KMS-11 (cell line): ENCODE measurements at regions not wholly inside any gene's neighbourhood (a gene's known extent, or its start where the extent isn't known, plus 50 kb on each side); places are given as distances from the start of the nearest gene placed in this dataset.
A peak's percentile ranks its signal among the peaks of the same experiment; 100 is the strongest.

ENCODE experiments used
- H2AFZ ChIP-seq: fragments of 200-600 bp; sonication (generic); 2 replicates; pipeline ENCODE4 v1.6.1; 2016; ENCODE audit warnings: antibody characterized with exemption, mixed run types, low read depth
- H3K27ac ChIP-seq: fragments of 200-600 bp; sonication (generic); 2 replicates; pipeline ENCODE4 v1.6.1; 2016; ENCODE audit warnings: mild to moderate bottlenecking, mixed run types
- H3K27me3 ChIP-seq: fragments of 200-600 bp; sonication (generic); 2 replicates; pipeline ENCODE4 v1.6.1; 2017; ENCODE audit warnings: mild to moderate bottlenecking, low read depth, mixed run types, moderate library complexity; ENCODE audit not compliant: insufficient read depth
- H3K36me3 ChIP-seq: fragments of 200-600 bp; sonication (generic); 2 replicates; pipeline ENCODE4 v1.6.1; 2017; ENCODE audit warnings: mild to moderate bottlenecking, mixed run types; ENCODE audit not compliant: insufficient read depth
- H3K4me1 ChIP-seq: fragments of 200-600 bp; sonication (generic); 2 replicates; pipeline ENCODE4 v1.6.1; 2016; ENCODE audit warnings: mild to moderate bottlenecking, low read depth, mixed run types; ENCODE audit not compliant: poor library complexity, severe bottlenecking
- H3K4me2 ChIP-seq: fragments of 200-600 bp; sonication (generic); 2 replicates; pipeline ENCODE4 v1.7.0; 2016; ENCODE audit warnings: mild to moderate bottlenecking, mixed run types
- H3K4me3 ChIP-seq: fragments of 200-600 bp; sonication (generic); IDR thresholded peaks from 2 replicates; pipeline ENCODE4 v1.6.1; 2017; ENCODE audit warnings: low read depth, low read length, mixed read lengths; ENCODE audit not compliant: insufficient read depth
- H3K79me2 ChIP-seq: fragments of 200-600 bp; sonication (generic); 2 replicates; pipeline ENCODE4 v1.6.1; 2016; ENCODE audit warnings: low read depth, mixed run types; ENCODE audit not compliant: insufficient read depth
- H3K9ac ChIP-seq: fragments of 200-600 bp; sonication (generic); 2 replicates; pipeline ENCODE4 v1.6.1; 2016; ENCODE audit warnings: mild to moderate bottlenecking, mixed run types
- H4K20me1 ChIP-seq: fragments of 200-600 bp; sonication (generic); 2 replicates; pipeline ENCODE4 v1.6.1; 2016; ENCODE audit warnings: mild to moderate bottlenecking, mixed run types; ENCODE audit not compliant: insufficient read depth
- TF ChIP-seq, protein P1 (sequence below): fragments of 200-600 bp; sonication (generic); conservative IDR thresholded peaks from 2 replicates; pipeline ENCODE4 v1.6.1; 2017; ENCODE audit warnings: low read depth, mild to moderate bottlenecking, antibody characterized with exemption, low read length, moderate library complexity, mixed read lengths

DNA sequence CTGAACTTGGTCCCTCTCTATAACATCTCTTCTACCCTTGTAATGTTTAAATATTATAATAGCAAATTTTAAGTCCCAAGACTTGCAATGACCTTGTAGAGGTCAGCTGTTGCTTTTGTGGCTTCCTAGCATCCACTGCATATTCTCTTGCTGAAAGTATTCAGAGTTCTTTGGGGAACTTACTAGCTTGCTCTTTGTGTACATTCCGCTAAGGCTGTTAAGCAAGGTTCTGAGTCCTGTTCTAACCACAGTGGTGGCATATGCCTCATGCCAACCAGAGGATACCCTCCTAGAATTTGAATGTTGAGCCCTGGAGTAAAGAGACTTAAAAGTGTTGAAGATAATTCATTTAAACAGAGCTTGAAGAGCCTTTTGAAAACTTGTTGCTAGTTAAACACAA is 570.9 kb downstream of the TLE1 start:
- peaks cover 13% of the 10 kb centered on the region for H3K4me1 ChIP-seq
- no peak overlapping the region for H3K27ac ChIP-seq
- no peaks in the 10 kb centered on the region for H3K36me3 ChIP-seq
- H4K20me1 ChIP-seq: no peaks in the 10 kb centered on the region
- no peak overlapping the region for H3K4me2 ChIP-seq
- TF ChIP-seq, protein P1, sequence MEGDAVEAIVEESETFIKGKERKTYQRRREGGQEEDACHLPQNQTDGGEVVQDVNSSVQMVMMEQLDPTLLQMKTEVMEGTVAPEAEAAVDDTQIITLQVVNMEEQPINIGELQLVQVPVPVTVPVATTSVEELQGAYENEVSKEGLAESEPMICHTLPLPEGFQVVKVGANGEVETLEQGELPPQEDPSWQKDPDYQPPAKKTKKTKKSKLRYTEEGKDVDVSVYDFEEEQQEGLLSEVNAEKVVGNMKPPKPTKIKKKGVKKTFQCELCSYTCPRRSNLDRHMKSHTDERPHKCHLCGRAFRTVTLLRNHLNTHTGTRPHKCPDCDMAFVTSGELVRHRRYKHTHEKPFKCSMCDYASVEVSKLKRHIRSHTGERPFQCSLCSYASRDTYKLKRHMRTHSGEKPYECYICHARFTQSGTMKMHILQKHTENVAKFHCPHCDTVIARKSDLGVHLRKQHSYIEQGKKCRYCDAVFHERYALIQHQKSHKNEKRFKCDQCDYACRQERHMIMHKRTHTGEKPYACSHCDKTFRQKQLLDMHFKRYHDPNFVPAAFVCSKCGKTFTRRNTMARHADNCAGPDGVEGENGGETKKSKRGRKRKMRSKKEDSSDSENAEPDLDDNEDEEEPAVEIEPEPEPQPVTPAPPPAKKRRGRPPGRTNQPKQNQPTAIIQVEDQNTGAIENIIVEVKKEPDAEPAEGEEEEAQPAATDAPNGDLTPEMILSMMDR: no peak
- H3K9ac ChIP-seq: no peak overlapping the region
- H3K4me3 ChIP-seq: no peak overlapping the region
- H3K27me3 ChIP-seq: no peaks in the 10 kb centered on the region
- H3K79me2 ChIP-seq: no peaks in the 10 kb centered on the region
- H2AFZ ChIP-seq: no peak overlapping the region

DNA sequence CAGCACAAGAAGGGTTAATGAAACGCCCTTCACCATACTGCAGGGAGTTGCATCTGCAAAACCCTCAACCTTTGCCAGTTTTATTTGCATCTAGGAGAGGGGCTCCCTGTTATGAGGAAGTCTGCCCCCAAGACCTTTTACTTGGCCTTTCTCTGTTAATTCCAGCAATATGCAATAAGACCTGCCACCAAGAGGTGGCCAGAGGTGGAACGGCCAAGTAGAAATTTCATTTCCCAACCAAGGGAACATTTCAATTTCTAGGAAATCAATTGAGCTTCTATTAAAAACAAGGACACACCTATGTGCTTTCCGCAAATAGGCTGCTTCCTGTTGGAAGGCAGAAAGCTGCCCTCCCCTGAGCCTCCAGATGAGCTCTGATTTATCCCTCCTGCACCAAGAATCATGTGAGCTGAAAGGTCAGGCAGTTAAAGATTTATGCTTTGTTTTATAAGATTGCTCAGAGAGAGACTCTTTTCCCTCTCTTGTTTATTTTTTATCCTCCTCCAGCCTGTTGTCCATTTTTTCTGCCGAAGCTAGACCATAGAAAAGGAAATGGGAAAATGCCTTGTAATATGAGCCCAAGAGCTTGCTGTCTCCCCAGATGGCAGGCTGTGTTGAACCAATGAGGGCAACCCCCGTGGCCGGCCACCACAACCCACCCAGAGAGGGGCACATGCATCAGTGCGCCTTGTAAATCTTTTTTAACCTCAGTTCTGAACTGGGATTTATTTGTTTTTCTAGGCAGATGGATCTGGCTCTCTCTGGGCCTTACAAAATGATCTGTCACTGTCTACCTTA is 572.8 kb downstream of the TLE1 start:
- H3K4me2 ChIP-seq: no peak overlapping the region
- peaks cover 24% of the 10 kb centered on the region for H3K4me1 ChIP-seq
- H2AFZ ChIP-seq: no peak overlapping the region

DNA sequence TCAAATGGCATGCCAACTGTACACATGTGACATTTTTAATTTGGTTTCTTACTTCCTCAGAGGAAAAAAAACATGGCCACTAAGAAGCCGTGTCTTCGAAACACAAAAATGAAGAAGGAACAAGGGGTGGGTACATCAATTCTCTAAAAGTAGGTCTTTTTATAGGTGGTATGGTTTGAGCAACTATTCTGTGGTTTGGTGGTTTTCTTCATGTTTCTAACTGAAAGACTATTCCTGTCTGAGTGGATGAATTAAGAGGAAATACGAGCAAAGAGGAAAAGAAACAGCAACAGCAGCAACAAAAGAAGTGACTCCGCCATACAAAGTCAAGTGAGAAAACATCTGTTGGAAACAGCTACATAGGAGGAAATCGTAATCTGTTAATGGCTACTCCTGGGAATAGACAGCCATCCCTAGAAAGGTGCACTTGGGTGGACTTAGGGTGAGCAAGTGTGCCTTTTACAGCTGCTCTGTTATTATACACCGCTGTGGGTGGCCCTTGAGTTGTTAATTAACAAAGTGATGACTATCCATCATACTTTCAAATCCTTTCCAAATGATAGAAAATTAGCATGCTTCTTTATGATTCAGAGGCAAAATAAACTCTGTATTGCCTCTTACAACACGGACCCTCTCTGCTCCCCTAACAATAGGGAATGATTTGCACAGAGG is 575.8 kb downstream of the TLE1 start:
- H3K4me2 ChIP-seq: peak overlapping the region; percentile 59
- H3K4me3 ChIP-seq: no peak overlapping the region
- H3K36me3 ChIP-seq: no peaks in the 10 kb centered on the region
- H3K4me1 ChIP-seq: peaks cover 24% of the 10 kb centered on the region
- H3K79me2 ChIP-seq: no peaks in the 10 kb centered on the region
- peak overlapping the region; percentile 58 for H3K27ac ChIP-seq
- TF ChIP-seq, protein P1: no peak
- H3K9ac ChIP-seq: peak overlapping the region; percentile 20; the same call in 1 of the 2 replicates
- H4K20me1 ChIP-seq: no peaks in the 10 kb centered on the region
- H2AFZ ChIP-seq: peak overlapping the region; percentile 56
- no peaks in the 10 kb centered on the region for H3K27me3 ChIP-seq

More for the DNA sequence above, 572.8 kb downstream of the TLE1 start:
- no peak overlapping the region for H3K9ac ChIP-seq
- H3K27me3 ChIP-seq: no peaks in the 10 kb centered on the region
- no peak overlapping the region for H3K4me3 ChIP-seq
- no peaks in the 10 kb centered on the region for H4K20me1 ChIP-seq
- H3K36me3 ChIP-seq: no peaks in the 10 kb centered on the region
- no peaks in the 10 kb centered on the region for H3K79me2 ChIP-seq
- H3K27ac ChIP-seq: no peak overlapping the region
- TF ChIP-seq, protein P1: no peak

DNA sequence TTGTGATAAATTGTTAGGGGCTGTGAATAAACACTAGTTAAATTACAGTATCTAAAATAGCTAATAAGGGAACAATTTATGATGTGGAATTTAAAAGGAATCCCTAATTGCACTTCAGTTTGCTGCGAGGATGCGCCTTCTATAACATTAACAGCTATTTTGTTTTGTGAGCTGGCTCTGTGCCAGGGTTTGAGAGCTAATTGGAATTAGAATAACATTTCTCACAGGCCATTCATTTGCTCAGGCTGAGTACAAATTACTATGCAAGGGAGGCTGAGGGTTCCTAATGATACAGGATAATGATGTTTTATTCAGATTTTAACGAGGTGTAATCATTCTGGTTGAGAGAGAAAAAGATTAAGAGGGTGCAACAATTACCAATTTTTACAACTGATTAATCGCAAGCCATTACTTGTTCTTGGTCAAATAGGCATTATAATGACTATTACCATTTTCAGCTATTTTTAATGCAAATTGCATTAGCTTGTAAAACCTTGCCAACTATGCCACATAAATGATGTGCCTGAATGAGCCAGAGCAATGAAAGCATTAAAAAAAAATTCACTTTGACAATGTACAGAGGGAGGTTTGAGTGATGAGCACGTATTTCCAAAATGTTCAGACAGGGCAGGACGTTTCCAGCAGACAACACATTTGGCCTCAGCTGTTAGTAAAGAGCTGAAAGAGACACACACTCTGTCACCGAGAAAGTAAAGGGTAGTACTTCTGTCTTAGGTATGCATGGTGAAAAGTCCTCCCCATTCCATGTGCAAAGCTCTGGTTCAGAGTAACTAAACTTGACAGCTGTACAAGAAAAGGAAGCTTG is 576.5 kb downstream of the TLE1 start:
- Histone ChIP-seq H3K27ac (peak overlapping the region; percentile 58), H3K27me3 (no peaks in the 10 kb centered on the region), H3K9ac (peak overlapping the region; percentile 20; the same call in 1 of the 2 replicates), H3K79me2 (no peaks in the 10 kb centered on the region), H3K4me2 (peak overlapping the region; percentile 59), H3K36me3 (no peaks in the 10 kb centered on the region), H2AFZ (peak overlapping the region; percentile 56), H3K4me1 (peaks cover 24% of the 10 kb centered on the region), H3K4me3 (no peak overlapping the region), H4K20me1 (no peaks in the 10 kb centered on the region)
- TF ChIP-seq, protein P1: no peak
